A673 (cell line): ENCODE measurements at regions not wholly inside any gene's neighbourhood (a gene's known extent, or its start where the extent isn't known, plus 50 kb on each side); places are given as distances from the start of the nearest gene placed in this dataset.

Experiments
- CTCF ChIP-seq: fragments of 300-800, 200-600 bp; sonication (generic); conservative IDR thresholded peaks from 2 replicates; pipeline ENCODE4 v1.5.1; 2017; ENCODE audit warnings: low read depth, mild to moderate bottlenecking, antibody characterized with exemption, low read length, moderate library complexity, mixed read lengths
- EZH2 ChIP-seq: fragments of 200-600 bp; sonication (generic); IDR thresholded peaks from 2 replicates; pipeline ENCODE4 v1.6.1; 2017; ENCODE audit warnings: borderline replicate concordance, low read depth, mild to moderate bottlenecking, mixed read lengths, antibody characterized with exemption, low read length; ENCODE audit not compliant: poor library complexity, severe bottlenecking

GRCh38 chr16:5325932-5326331 lies 228.3 kb upstream of the EEF2KMT start:
- no peak for TF ChIP-seq CTCF
- no peak for TF ChIP-seq EZH2
